HL-60 (cell line): ENCODE measurements at regions not wholly inside any gene's neighbourhood (a gene's known extent, or its start where the extent isn't known, plus 50 kb on each side); places are given as distances from the start of the nearest gene placed in this dataset.
A peak's percentile ranks its signal among the peaks of the same experiment; 100 is the strongest.

Source experiments
- DNase-seq, 2 experiments: peaks; one replicate each; pipeline ENCODE4 v3.0.0-alpha.2; 2010 to 2020; ENCODE audit warnings: low read depth in 1 of 2, low spot score in 1 of 2
- H3K27ac ChIP-seq: fragments of 250-450 bp; sonication (Bioruptor Pico); replicated peaks from 2 replicates; pipeline ENCODE4 v1.5.1; 2020; ENCODE audit warnings: mild to moderate bottlenecking, moderate library complexity
- H3K27me3 ChIP-seq: fragments of 250-450 bp; sonication (Bioruptor Pico); 2 replicates; pipeline ENCODE4 v1.5.1; 2021; ENCODE audit warnings: mild to moderate bottlenecking, moderate library complexity; ENCODE audit not compliant: insufficient read depth, poor library complexity, severe bottlenecking
- H3K4me3 ChIP-seq: replicated peaks from 2 replicates; pipeline ENCODE4 v1.5.1; 2011; ENCODE audit warnings: mild to moderate bottlenecking, control low read depth, low read length; ENCODE audit not compliant: insufficient read depth
- GABPA ChIP-seq: IDR thresholded peaks from 2 replicates; pipeline ENCODE4 v1.6.1; 2012; ENCODE audit warnings: low read depth
- POLR2AphosphoS5 ChIP-seq: IDR thresholded peaks from 2 replicates; pipeline ENCODE4 v1.6.1; 2012; ENCODE audit warnings: low read depth
- REST ChIP-seq: IDR thresholded peaks from 2 replicates; pipeline ENCODE4 v1.6.1; 2012; ENCODE audit warnings: low read depth; ENCODE audit not compliant: insufficient replicate concordance
- SPI1 ChIP-seq: IDR thresholded peaks from 2 replicates; pipeline ENCODE4 v1.6.1; 2012; ENCODE audit warnings: low read depth, mild to moderate bottlenecking, borderline replicate concordance
- TF ChIP-seq, protein P1 (sequence below): IDR thresholded peaks from one replicate; pipeline ENCODE4 v1.5.1; 2011; ENCODE audit warnings: low read length, control low read depth, inconsistent platforms; ENCODE audit not compliant: insufficient read depth

DNA sequence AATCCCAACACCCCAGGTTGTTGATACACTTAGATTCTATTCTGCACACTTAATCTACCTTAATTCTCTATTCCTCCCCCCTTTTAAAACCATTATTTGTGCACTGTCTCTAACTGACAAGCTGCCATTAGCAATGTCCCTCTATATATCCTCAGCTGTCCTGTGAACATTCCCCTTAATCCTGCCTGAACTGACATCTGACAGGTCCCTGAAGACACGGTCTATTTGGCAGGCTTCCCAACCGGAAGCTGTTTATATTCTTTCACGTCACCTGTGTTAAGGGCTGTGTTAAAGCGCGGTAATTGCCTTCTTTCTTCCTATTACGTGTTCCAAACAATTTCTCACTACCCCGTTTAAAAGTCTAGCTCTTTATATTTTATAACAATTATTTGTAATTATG lies 277.3 kb downstream of the CDH9 start:
- Histone ChIP-seq H3K27ac (no peak overlapping the region), H3K4me3 (no peak overlapping the region), H3K27me3 (no peaks in the 10 kb centered on the region)
- no peak for DNase-seq
- no peak for TF ChIP-seq SPI1
- no peak for TF ChIP-seq GABPA
- TF ChIP-seq, protein P1, sequence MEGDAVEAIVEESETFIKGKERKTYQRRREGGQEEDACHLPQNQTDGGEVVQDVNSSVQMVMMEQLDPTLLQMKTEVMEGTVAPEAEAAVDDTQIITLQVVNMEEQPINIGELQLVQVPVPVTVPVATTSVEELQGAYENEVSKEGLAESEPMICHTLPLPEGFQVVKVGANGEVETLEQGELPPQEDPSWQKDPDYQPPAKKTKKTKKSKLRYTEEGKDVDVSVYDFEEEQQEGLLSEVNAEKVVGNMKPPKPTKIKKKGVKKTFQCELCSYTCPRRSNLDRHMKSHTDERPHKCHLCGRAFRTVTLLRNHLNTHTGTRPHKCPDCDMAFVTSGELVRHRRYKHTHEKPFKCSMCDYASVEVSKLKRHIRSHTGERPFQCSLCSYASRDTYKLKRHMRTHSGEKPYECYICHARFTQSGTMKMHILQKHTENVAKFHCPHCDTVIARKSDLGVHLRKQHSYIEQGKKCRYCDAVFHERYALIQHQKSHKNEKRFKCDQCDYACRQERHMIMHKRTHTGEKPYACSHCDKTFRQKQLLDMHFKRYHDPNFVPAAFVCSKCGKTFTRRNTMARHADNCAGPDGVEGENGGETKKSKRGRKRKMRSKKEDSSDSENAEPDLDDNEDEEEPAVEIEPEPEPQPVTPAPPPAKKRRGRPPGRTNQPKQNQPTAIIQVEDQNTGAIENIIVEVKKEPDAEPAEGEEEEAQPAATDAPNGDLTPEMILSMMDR: no peak
- no peak for TF ChIP-seq POLR2AphosphoS5
- TF ChIP-seq REST: no peak

- DNase-seq: peak; percentile 16
- peak; percentile 88 for TF ChIP-seq SPI1
- no peak for TF ChIP-seq POLR2AphosphoS5
- Histone ChIP-seq H3K27me3 (no peaks in the 10 kb centered on the region), H3K27ac (0 out of 2 replicates have a peak overlapping the region, but pooled peaks have one; percentile 14), H3K4me3 (no peak overlapping the region)
Measured at GRCh38 chr5:26757941-26758340, 280.4 kb downstream of the CDH9 start.

DNA sequence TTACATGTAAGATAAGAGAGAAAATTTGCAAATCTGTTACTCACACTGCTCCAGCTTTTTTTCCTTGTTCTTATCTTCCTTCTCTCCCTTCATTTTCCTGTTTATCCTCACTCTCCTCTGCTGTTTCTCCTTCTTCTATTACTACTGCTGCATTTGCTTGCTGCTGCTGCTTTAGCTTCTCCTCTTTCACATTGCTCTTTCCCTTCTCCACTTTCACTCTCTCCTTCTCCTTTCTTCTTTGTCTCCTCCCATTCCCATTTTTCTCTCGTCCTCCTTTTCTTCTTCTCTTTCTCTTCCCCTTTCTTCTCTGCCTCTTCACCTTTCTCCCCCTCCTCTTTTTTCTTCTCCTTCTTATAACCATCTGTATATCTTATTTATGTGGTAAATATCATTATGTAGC lies 288.6 kb downstream of the CDH9 start:
- TF ChIP-seq, protein P1: no peak
- TF ChIP-seq GABPA: no peak
- no peak for TF ChIP-seq POLR2AphosphoS5
- no peak for TF ChIP-seq REST
- no peak for TF ChIP-seq SPI1
- H3K27ac ChIP-seq: no peak overlapping the region
- H3K27me3 ChIP-seq: no peaks in the 10 kb centered on the region
- no peak overlapping the region for H3K4me3 ChIP-seq
- DNase-seq: no peak

DNA sequence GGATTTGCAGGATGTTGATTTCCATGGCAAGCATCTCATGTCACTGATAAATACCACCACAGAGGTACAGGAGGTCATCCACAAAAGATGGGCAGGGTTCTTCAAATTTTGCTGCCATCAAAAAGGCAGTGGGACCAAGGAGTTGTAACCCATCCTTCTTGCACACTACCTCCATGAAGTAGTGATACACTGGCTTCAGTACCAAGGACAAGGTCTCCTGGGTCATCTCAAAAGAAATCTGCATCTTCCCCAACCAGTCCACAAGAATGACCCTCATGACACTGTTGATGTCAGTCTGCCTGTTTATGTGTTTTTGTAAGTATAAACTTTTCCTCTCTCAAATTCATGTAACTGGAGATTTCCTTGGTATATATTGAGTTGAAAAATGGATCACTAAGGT lies 298.2 kb downstream of the CDH9 start:
- Histone ChIP-seq H3K27ac (no peak overlapping the region), H3K4me3 (no peak overlapping the region), H3K27me3 (no peaks in the 10 kb centered on the region)
- no peak for DNase-seq
- no peak for TF ChIP-seq SPI1
- peak; percentile 73 for TF ChIP-seq REST
- TF ChIP-seq, protein P1: no peak
